ENCODE measurements at regions not wholly inside any gene's neighbourhood (a gene's known extent, or its start where the extent isn't known, plus 50 kb on each side); places are given as distances from the start of the nearest gene placed in this dataset.
"Not testable (repeated sequence)": the region's sequence is repeated elsewhere in the genome, so short reads cannot be mapped to it uniquely, and the experiment has no call there.

- no peak for DNase-seq
Observed at GRCh38 chr19:29006057-29006735, 206.8 kb downstream of the UQCRFS1 start.

GRCh38 chr19:29004796-29005195, 208.2 kb downstream of the UQCRFS1 start:
- no peak for DNase-seq

DNA sequence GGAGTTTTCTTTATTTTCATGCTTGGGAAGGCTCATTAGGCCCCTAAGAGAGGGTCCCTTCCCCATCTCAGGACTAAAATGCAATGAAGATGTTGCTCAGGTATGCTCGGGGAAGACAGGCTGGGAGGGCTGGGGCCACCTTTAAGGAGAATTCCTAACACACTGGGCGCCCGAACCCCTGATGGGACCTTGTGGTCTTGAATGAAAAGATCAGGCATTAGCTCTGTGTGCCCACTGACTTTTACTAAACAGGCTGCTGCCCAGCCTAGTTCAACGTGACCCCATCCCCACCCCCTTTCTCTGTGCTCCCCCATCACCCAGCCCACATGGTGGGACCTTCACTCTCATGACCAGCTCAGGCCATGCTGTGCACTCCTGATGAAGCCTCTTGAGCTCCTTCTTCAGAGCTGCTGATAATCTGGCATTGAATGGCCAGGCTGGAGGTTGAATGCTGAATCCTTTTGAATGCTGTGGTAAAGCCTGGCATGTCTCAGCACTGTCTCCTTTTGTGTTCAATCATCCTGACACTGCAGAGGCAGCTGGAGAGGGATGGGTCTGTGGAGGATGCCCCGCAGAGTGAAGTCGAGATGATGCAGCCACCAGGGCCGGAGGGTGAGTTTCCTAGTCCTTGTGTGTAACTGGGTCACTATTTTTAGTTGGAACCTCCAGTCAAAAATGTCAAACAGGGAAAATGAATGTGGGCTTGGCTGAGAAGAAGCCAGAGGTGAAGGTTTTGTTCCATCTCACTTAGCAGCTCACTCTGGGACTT, 209.1 kb downstream of the UQCRFS1 start:
- DNase-seq: no peak

DNA sequence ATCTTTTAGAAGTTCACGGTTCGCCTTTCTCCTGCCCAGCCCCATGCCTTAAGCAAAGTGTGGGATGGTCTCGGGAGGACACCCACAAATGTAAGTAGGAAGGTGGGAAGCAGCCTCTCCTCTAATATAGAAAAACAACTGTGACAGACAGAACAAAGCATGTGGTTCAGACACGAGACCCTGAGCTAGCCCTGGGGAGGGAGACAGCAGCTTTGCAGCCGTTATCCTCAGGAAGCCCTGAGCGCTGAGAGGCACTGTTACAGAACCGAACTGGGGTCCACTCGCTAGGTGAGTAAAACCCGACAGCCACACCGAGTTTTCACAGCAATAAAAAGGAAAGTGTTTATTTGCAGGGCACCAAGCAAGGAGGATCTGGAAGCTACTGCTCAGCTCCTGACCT, 210.6 kb downstream of the UQCRFS1 start:
- DNase-seq: no peak

DNA sequence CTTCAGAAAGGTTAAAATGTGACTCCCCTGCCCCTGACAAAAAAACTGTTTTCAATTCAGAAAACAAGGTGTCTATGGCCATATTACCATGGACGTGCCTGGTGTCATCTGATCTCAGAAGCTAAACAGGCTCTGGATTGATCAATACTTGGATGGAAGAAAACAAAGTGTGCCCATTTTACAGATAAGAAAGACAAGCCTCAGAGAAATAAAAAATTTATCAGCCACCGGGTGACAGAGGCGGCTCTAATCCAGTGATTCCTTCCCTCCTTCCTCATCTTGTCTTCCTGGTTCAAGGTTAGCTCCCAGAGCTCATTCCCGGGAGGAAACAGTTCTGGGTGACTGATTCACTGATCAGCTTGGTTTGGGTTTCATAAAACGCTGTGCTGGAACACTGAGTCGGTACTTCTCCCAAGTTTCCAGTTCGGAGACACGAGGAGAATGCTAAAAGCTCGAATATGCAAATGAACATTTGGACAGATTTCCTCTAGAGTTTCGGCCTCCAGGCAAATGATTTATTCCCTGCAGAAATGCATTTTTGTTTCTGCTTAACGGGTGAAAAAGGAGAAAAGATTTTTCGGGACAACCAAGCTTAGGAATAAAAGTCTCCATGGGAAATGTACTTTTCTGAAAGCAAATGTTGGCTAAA, 211.2 kb downstream of the UQCRFS1 start:
- no peak for DNase-seq

DNA sequence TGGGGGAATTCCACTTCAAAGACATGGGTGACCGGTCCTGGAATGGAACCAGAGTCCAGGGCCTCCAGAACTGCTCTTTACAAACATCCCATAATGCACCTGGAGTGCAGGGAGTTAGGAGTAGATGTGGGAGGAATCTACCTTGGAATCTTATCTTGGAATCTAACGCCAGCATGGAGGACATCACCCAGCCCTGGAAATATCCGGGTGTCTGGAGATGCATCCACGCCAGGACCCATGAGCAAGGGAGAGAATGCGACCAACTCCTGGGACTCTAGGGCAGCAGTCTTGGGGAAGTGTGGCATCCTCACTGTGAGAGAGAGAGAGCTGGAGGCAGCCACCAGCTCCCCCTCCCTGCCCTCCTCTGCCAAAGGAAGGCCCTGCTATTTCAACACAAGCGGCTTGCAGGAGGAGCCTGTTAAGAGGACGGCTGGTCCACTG, 211.8 kb downstream of the UQCRFS1 start:
- DNase-seq: no peak

GRCh38 chr19:28999724-29000433, 213.1 kb downstream of the UQCRFS1 start:
- no peak for DNase-seq

DNA sequence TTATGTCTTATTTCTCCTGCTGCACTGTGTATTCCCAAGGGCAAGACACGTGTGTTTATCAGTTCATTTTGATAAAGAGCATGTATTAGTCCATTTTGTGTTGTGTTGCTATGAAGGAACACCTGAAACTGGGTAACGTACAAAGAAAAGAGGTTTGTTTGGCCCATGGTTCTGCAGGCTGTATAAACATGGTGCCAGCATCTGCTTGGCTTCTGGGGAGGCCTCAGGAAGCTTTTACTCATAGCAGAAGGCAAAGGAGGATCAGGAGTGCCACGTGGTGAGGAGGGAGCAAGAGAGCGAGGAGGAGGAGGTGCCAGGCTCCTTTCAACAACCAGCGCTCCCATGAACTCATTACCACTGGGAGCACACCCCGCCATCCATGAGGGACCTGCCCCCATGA, 214.0 kb downstream of the UQCRFS1 start:
- DNase-seq: no peak

DNA sequence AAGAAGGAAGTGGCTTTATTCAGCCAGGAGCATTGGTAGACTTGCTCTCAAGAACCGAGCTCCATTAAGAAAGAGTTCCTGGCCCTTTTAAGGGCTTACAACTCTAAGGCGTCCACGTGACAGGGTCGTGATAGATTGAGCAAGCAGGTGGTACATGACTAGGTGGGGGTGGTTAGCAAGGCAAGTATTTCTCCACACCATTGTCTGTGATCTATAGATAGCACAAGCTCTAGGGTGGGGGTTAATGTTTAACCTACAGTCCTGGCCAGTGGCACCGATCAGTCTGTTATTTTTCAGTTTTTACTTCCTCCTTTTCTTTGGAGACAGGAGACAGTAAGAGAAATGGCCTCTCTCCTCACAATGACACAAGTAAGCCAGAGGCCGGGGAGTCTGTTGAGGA, 215.1 kb downstream of the UQCRFS1 start:
- DNase-seq: not testable (repeated sequence)

DNA sequence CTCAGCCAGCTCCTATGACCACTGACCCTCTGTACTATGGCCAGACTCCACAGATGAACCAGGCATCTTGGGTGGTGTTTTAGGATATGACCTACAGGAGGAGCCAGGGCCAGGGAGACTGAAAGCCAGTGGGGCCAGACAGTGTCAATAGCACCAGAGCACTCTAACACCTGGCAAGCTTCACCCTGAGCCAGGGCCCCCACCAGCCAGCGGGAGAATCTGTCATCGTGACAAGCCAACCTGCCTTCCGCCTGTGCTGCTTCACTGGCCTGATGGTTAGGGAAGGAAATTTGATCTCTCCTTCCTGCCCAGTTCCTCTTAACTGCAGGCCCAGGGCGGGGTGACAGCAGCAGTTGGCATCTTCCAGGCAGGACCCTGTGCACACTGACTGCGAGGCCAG, 222.4 kb downstream of the UQCRFS1 start:
- DNase-seq: no peak

GRCh38 chr19:28989739-28990138, 223.2 kb downstream of the UQCRFS1 start:
- DNase-seq: no peak

GRCh38 chr19:28988066-28988465, 224.9 kb downstream of the UQCRFS1 start:
- no peak for DNase-seq

DNA sequence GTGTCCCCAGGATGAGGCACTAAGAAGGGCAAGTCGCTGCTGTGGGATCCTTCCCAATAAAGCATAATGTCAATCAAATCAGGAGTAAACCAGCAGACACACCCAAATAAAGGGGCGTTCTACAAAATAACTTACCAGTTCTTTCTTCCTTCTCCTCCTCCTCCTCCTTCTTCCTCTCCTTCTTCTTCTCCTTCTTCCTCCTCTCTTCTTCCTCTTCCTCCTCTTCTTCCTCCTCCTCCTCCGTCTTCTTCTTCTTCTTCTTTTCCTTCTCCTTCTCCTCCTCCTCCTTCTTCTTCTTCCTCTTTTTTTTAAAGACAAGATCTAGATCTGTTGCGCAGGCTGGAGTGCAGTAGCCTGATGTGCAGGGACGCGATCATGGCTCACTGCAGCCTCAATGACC, 225.8 kb downstream of the UQCRFS1 start:
- no peak for DNase-seq

DNA sequence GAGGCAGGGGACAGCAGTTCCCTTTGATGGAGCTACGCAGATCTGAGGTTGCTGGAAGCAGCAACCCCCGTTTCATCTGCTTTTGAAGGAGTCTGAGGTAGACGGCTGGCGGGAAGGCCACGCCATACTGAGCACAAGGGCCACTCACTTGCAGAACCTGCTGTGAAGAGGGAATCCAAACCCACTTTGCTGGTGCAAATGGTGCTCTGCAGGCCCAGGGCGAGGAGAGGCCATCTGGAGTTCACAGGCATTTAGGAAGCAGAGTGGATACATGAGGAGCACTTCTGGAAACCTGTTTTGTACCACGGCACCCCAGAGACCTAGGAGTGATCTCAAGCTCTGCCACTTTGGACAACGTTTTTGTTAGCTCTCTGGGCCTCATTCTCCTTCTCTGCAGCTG, 227.8 kb downstream of the UQCRFS1 start:
- no peak for DNase-seq

GRCh38 chr19:28984315-28984714, 228.6 kb downstream of the UQCRFS1 start:
- no peak for DNase-seq

- no peak for DNase-seq
Observed at GRCh38 chr19:28983430-28983829, 229.5 kb downstream of the UQCRFS1 start.

DNA sequence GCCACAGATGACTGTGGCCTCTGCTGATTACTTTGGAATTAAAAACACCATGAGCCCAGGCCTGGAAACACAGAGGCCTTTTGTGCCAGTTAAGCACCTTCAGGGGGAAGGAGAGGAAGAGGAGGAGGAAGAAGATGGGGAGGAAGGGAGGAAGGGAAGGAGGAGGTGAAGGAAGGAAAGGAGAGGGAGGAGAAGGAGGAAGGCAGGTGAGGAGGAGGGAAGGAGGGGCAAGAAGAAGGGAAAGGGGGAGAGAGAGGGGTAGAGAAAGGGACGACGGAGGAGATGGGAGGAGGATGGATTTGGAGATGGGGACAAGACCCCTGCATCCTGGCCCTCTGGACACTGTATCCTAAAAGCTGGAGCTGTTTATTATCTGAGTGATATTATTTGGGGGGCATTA, 231.0 kb downstream of the UQCRFS1 start:
- no peak for DNase-seq

DNA sequence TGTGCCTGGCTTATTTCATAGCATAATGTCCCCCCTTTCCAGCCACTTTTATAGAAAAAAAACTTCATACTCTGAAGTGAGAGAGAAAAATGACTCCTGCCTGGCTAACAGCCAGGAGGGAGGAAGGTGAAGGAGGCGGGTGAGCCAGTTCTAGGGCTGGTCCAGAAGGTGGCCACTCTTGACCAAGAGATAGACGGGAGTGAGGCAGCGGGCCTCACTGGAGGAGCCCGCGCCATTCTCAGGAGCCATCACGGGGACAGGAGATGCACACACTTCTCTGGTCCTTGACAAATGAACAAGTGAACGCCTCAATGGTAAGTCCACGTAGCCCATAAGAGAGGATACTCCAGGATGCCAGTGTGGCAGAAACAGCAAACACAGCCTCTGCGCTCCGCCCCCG, 231.4 kb downstream of the UQCRFS1 start:
- no peak for DNase-seq

DNA sequence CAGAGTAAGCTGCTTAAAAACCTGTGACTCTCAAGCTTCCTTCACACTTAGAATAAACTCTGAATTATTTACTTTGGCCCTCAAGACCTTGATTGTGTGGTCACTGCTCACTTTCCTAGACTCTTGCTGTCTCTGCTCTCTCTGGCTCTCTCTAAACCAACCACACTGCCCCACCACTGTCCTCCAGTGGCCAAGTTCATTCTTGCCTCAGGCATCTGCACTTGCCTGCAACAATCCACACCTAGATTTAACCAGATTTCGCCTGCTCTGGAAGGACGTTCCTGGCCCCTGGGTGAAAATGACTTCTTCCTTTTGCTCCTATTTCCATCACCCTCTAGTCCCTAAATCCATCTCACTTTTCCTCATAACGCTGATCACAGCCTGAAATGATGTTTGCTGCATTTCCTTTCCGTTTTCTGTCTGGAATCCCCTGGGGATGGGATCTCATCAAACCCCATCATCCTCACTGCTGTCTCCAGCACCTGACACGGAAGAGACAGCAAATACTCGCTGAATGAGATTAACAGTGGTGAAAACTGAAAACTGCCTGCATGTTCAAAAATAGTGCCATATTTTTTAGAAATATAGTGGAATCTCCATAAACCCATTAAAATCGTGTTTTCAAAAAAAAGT, 232.6 kb downstream of the UQCRFS1 start:
- no peak for DNase-seq

GRCh38 chr19:28977826-28978225, 235.1 kb downstream of the UQCRFS1 start:
- no peak for DNase-seq

DNA sequence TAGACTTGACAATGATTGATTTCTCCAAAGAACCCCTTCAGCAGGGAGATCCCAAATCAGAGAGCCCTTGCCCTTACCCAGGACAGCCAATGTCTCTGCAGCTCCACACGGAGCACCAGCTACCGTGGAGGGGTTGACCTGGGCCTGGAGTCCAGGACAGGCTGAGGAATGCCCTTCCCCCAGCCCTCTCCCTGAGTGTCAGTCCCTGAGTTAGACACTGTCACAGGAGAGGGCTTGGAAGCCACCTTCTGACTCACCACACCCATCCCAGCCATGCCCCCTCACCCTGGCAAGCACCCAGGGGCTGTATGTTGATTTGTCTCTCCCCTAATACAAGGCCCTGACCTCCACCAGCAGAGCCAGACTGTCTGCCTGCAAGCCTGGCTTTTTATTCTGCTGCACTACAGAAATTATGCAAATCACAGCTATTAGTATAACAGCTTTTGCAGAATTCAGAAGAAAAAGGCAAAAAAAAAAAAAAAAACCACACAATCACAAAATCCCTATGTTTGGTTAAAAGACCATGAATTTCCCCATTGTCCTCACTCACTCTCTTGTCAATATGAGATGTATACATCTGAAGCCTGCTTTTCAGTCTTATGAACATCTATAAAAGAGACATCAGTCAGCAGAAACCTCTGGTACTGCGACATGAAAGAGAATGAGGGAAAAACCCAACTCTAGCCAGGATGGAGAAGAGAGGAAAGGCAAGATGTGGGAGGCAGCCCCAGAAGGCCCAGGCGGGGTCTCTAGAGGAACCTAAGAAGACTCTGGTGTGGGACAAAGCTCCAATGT, 240.7 kb downstream of the UQCRFS1 start:
- no peak for DNase-seq

DNA sequence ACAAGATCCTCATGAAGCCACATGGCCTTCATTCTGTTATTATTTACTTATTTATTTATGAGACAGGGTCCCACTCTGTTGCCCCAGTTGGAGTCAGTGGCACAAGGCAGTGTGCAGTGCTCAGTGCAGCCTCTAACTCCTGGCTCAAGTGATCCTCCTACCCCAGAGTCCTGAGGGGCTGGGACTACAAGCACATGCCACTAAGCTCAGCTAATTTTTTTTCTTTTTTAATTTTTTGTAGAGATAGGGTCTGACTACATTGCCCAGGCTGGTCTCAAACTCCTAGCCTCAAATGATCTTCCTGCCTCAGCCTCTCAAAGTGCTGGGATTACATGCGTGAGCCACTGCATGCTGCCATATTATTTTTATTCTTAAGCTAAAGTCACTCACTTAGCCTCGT, 241.4 kb downstream of the UQCRFS1 start:
- DNase-seq: no peak

All from CD4-positive, alpha-beta T cell treated with Interleukin-21 for 1 hour (primary cell).